ENCODE measurements at regions not wholly inside any gene's neighbourhood (a gene's known extent, or its start where the extent isn't known, plus 50 kb on each side); places are given as distances from the start of the nearest gene placed in this dataset.

- no peak for TF ChIP-seq SUZ12 (IDR thresholded peaks at IDR 0.05; ENCODE audit: extremely low read depth, insufficient read depth, insufficient read length)
- TF ChIP-seq ZNF274 (IDR thresholded peaks at IDR 0.05; ENCODE audit: low read depth, low read length) = no peak
Observed at GRCh38 chr9:108281696-108282095, 574.1 kb downstream of the ACTL7B start.

All from NT2/D1 (cell line).